ENCODE measurements at regions not wholly inside any gene's neighbourhood (a gene's known extent, or its start where the extent isn't known, plus 50 kb on each side); places are given as distances from the start of the nearest gene placed in this dataset.

DNA sequence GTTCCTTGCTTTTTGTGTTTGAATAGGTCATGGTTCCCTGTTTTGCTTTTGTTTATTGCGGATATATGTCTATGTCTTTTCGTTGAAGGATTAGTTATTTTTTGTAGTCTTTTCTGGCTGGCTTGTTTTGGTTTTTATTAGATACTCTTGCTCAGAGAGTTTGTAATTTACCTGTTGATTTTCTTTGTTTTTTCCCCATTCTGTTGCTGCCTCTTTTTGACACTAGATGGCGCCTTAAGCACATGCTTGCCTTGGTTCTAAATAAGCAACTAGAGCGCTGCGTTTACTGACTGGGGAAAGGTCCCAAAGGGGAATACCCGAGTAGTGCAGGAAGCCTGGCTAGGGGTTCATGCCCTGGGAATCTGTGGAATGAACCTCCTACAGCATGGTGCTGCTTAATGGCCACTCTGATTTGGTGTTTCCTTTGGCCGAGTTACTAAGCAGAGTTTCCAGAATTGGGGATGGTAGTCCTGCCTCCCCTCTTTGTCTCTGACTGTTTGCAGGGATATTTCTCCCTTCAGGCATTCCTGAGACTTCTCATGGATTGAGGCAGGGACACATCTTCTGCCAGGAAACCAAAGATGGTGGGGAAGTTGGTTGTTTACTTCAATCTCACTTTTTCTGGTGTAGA, 143.2 kb downstream of the PTPRU start (continued):
- TF ChIP-seq FOXA1 (IDR thresholded peaks at IDR 0.05) (no peak), FOXA1 (CRISPR knock-in tag; IDR thresholded peaks at IDR 0.05) (0 out of 2 replicates have a peak, but pooled peaks have one; percentile 10), ZNF225 (CRISPR knock-in tag; IDR thresholded peaks at IDR 0.05) (peak; percentile 100), U2AF1 (optimal IDR thresholded peaks at IDR 0.05; ENCODE audit: low read depth, low read length) (no peak), CBX5 (CRISPR knock-in tag; IDR thresholded peaks at IDR 0.05; ENCODE audit: borderline replicate concordance) (0 out of 2 replicates have a peak, but pooled peaks have one; percentile 46), TOPORS (CRISPR knock-in tag; IDR thresholded peaks at IDR 0.05) (peak; percentile 95), ZNF24 (IDR thresholded peaks at IDR 0.05) (no peak), CBX2 (IDR thresholded peaks at IDR 0.05; ENCODE audit: low read depth, low read length) (no peak), CBX2 (CRISPR knock-in tag; IDR thresholded peaks at IDR 0.05; ENCODE audit: low read depth) (no peak), IKZF1 (IDR thresholded peaks at IDR 0.05) (no peak), ELF4 (CRISPR knock-in tag; IDR thresholded peaks at IDR 0.05; ENCODE audit: borderline replicate concordance) (no peak), ZSCAN31 (CRISPR knock-in tag; IDR thresholded peaks at IDR 0.05; ENCODE audit: low read depth) (no peak), ZNF569 (CRISPR knock-in tag; IDR thresholded peaks at IDR 0.05; ENCODE audit: borderline replicate concordance) (no peak)
- TF ChIP-seq, protein P1, sequence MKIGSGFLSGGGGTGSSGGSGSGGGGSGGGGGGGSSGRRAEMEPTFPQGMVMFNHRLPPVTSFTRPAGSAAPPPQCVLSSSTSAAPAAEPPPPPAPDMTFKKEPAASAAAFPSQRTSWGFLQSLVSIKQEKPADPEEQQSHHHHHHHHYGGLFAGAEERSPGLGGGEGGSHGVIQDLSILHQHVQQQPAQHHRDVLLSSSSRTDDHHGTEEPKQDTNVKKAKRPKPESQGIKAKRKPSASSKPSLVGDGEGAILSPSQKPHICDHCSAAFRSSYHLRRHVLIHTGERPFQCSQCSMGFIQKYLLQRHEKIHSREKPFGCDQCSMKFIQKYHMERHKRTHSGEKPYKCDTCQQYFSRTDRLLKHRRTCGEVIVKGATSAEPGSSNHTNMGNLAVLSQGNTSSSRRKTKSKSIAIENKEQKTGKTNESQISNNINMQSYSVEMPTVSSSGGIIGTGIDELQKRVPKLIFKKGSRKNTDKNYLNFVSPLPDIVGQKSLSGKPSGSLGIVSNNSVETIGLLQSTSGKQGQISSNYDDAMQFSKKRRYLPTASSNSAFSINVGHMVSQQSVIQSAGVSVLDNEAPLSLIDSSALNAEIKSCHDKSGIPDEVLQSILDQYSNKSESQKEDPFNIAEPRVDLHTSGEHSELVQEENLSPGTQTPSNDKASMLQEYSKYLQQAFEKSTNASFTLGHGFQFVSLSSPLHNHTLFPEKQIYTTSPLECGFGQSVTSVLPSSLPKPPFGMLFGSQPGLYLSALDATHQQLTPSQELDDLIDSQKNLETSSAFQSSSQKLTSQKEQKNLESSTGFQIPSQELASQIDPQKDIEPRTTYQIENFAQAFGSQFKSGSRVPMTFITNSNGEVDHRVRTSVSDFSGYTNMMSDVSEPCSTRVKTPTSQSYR (CRISPR knock-in tag; IDR thresholded peaks at IDR 0.05; ENCODE audit: borderline replicate concordance), result no peak
- TF ChIP-seq, protein P2, sequence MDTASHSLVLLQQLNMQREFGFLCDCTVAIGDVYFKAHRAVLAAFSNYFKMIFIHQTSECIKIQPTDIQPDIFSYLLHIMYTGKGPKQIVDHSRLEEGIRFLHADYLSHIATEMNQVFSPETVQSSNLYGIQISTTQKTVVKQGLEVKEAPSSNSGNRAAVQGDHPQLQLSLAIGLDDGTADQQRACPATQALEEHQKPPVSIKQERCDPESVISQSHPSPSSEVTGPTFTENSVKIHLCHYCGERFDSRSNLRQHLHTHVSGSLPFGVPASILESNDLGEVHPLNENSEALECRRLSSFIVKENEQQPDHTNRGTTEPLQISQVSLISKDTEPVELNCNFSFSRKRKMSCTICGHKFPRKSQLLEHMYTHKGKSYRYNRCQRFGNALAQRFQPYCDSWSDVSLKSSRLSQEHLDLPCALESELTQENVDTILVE (CRISPR knock-in tag; IDR thresholded peaks at IDR 0.05), result no peak
- TF ChIP-seq, protein P3, sequence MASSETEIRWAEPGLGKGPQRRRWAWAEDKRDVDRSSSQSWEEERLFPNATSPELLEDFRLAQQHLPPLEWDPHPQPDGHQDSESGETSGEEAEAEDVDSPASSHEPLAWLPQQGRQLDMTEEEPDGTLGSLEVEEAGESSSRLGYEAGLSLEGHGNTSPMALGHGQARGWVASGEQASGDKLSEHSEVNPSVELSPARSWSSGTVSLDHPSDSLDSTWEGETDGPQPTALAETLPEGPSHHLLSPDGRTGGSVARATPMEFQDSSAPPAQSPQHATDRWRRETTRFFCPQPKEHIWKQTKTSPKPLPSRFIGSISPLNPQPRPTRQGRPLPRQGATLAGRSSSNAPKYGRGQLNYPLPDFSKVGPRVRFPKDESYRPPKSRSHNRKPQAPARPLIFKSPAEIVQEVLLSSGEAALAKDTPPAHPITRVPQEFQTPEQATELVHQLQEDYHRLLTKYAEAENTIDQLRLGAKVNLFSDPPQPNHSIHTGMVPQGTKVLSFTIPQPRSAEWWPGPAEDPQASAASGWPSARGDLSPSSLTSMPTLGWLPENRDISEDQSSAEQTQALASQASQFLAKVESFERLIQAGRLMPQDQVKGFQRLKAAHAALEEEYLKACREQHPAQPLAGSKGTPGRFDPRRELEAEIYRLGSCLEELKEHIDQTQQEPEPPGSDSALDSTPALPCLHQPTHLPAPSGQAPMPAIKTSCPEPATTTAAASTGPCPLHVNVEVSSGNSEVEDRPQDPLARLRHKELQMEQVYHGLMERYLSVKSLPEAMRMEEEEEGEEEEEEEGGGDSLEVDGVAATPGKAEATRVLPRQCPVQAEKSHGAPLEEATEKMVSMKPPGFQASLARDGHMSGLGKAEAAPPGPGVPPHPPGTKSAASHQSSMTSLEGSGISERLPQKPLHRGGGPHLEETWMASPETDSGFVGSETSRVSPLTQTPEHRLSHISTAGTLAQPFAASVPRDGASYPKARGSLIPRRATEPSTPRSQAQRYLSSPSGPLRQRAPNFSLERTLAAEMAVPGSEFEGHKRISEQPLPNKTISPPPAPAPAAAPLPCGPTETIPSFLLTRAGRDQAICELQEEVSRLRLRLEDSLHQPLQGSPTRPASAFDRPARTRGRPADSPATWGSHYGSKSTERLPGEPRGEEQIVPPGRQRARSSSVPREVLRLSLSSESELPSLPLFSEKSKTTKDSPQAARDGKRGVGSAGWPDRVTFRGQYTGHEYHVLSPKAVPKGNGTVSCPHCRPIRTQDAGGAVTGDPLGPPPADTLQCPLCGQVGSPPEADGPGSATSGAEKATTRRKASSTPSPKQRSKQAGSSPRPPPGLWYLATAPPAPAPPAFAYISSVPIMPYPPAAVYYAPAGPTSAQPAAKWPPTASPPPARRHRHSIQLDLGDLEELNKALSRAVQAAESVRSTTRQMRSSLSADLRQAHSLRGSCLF (CRISPR knock-in tag; IDR thresholded peaks at IDR 0.05; ENCODE audit: borderline replicate concordance), result no peak
- TF ChIP-seq, protein P4, sequence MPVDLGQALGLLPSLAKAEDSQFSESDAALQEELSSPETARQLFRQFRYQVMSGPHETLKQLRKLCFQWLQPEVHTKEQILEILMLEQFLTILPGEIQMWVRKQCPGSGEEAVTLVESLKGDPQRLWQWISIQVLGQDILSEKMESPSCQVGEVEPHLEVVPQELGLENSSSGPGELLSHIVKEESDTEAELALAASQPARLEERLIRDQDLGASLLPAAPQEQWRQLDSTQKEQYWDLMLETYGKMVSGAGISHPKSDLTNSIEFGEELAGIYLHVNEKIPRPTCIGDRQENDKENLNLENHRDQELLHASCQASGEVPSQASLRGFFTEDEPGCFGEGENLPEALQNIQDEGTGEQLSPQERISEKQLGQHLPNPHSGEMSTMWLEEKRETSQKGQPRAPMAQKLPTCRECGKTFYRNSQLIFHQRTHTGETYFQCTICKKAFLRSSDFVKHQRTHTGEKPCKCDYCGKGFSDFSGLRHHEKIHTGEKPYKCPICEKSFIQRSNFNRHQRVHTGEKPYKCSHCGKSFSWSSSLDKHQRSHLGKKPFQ (CRISPR knock-in tag; IDR thresholded peaks at IDR 0.05; ENCODE audit: insufficient replicate concordance), result no peak
- TF ChIP-seq, protein P5, sequence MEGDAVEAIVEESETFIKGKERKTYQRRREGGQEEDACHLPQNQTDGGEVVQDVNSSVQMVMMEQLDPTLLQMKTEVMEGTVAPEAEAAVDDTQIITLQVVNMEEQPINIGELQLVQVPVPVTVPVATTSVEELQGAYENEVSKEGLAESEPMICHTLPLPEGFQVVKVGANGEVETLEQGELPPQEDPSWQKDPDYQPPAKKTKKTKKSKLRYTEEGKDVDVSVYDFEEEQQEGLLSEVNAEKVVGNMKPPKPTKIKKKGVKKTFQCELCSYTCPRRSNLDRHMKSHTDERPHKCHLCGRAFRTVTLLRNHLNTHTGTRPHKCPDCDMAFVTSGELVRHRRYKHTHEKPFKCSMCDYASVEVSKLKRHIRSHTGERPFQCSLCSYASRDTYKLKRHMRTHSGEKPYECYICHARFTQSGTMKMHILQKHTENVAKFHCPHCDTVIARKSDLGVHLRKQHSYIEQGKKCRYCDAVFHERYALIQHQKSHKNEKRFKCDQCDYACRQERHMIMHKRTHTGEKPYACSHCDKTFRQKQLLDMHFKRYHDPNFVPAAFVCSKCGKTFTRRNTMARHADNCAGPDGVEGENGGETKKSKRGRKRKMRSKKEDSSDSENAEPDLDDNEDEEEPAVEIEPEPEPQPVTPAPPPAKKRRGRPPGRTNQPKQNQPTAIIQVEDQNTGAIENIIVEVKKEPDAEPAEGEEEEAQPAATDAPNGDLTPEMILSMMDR (CRISPR knock-in tag; IDR thresholded peaks at IDR 0.05), result peak; percentile 85
